Activated T-helper 2 cell treated with anti-CD3 and anti-CD28 coated beads, Interferon-gamma antibody, Interleukin-2, Interleukin-4, amounts not matched to agents 10 μg/mL and 5 μg/mL and 100 μg/mL, durations not matched to agents 14 hours and 24 hours and 36 hours (primary cell): ENCODE measurements at regions not wholly inside any gene's neighbourhood (a gene's known extent, or its start where the extent isn't known, plus 50 kb on each side); places are given as distances from the start of the nearest gene placed in this dataset.
"Not testable (repeated sequence)": the region's sequence is repeated elsewhere in the genome, so short reads cannot be mapped to it uniquely, and the experiment has no call there.

Experiments used
- DNase-seq: peaks from one replicate; pipeline ENCODE4 v3.0.0; 2021; ENCODE audit warnings: low spot score
- H3K27ac Mint-ChIP-seq: one replicate; pipeline ENCODE4 v1.8.0; 2021; ENCODE audit warnings: mixed read lengths
- H3K27me3 Mint-ChIP-seq: one replicate; pipeline ENCODE4 v1.8.0; 2021; ENCODE audit warnings: low read depth, mixed read lengths
- H3K36me3 Mint-ChIP-seq: one replicate; pipeline ENCODE4 v1.8.0; 2021; ENCODE audit warnings: low read depth, mixed read lengths
- H3K4me1 Mint-ChIP-seq: one replicate; pipeline ENCODE4 v1.8.0; 2021; ENCODE audit warnings: low read depth, mixed read lengths
- H3K4me3 Mint-ChIP-seq: one replicate; pipeline ENCODE4 v1.8.0; 2021; ENCODE audit warnings: low read depth, mild to moderate bottlenecking, moderate library complexity, mixed read lengths
- H3K9me3 Mint-ChIP-seq: one replicate; pipeline ENCODE4 v1.8.0; 2021; ENCODE audit warnings: mixed read lengths
- intact Hi-C: fragments of 100-400 bp; cut with micrococcal nuclease; formaldehyde crosslinking; loops from one replicate; pipeline ENCODE4 v1.15.1; 2023

GRCh38 chr9:109641372-109641659 is 138.7 kb upstream of the PALM2AKAP2 start:
- no peaks in the 10 kb centered on the region for H3K36me3 Mint-ChIP-seq
- DNase-seq, result no peak
- no peaks in the 10 kb centered on the region for H3K9me3 Mint-ChIP-seq
- H3K27ac Mint-ChIP-seq, result no peak overlapping the region
- peaks cover 48% of the 10 kb centered on the region for H3K27me3 Mint-ChIP-seq
- H3K4me1 Mint-ChIP-seq, result no peaks in the 10 kb centered on the region
- intact Hi-C loops, result no loop called here
- no peak overlapping the region for H3K4me3 Mint-ChIP-seq

GRCh38 chr9:109652112-109652511 is 127.9 kb upstream of the PALM2AKAP2 start:
- H3K36me3 Mint-ChIP-seq, result no peaks in the 10 kb centered on the region

GRCh38 chr9:109652971-109653370 is 127.0 kb upstream of the PALM2AKAP2 start:
- intact Hi-C loops, result no loop called here
- H3K27me3 Mint-ChIP-seq, result peaks cover 4% of the 10 kb centered on the region
- H3K36me3 Mint-ChIP-seq, result no peaks in the 10 kb centered on the region
- no peak overlapping the region for H3K4me3 Mint-ChIP-seq
- no peak for DNase-seq
- no peak overlapping the region for H3K27ac Mint-ChIP-seq
- no peaks in the 10 kb centered on the region for H3K9me3 Mint-ChIP-seq
- peaks cover 1% of the 10 kb centered on the region for H3K4me1 Mint-ChIP-seq

More at GRCh38 chr9:109652112-109652511, 127.9 kb upstream of the PALM2AKAP2 start:
- H3K4me1 Mint-ChIP-seq, result peaks cover 1% of the 10 kb centered on the region
- H3K27me3 Mint-ChIP-seq, result peaks cover 4% of the 10 kb centered on the region
- DNase-seq, result no peak
- no peaks in the 10 kb centered on the region for H3K9me3 Mint-ChIP-seq
- H3K4me3 Mint-ChIP-seq, result no peak overlapping the region
- no peak overlapping the region for H3K27ac Mint-ChIP-seq
- intact Hi-C loops, result no loop called here

- no peaks in the 10 kb centered on the region for H3K9me3 Mint-ChIP-seq
- peaks cover 4% of the 10 kb centered on the region for H3K27me3 Mint-ChIP-seq
- DNase-seq, result no peak
- H3K4me1 Mint-ChIP-seq, result peaks cover 1% of the 10 kb centered on the region
- H3K27ac Mint-ChIP-seq, result no peak overlapping the region
- no peaks in the 10 kb centered on the region for H3K36me3 Mint-ChIP-seq
- H3K4me3 Mint-ChIP-seq, result no peak overlapping the region
- intact Hi-C loops, result no loop called here
Measured at GRCh38 chr9:109653470-109653869, 126.5 kb upstream of the PALM2AKAP2 start.

- H3K4me3 Mint-ChIP-seq, DNase-seq, H3K9me3 Mint-ChIP-seq, intact Hi-C loops, H3K4me1 Mint-ChIP-seq, H3K36me3 Mint-ChIP-seq, H3K27me3 Mint-ChIP-seq, H3K27ac Mint-ChIP-seq: not testable (repeated sequence)
Measured at GRCh38 chr9:109663978-109664377, 116.0 kb upstream of the PALM2AKAP2 start.

- intact Hi-C loops, H3K27ac Mint-ChIP-seq, H3K27me3 Mint-ChIP-seq, H3K9me3 Mint-ChIP-seq, H3K36me3 Mint-ChIP-seq, H3K4me1 Mint-ChIP-seq, H3K4me3 Mint-ChIP-seq, DNase-seq: not testable (repeated sequence)
Measured at GRCh38 chr9:109665736-109666135, 114.3 kb upstream of the PALM2AKAP2 start.

- Mint-ChIP-seq H3K9me3 (no peaks in the 10 kb centered on the region), H3K4me1 (no peaks in the 10 kb centered on the region), H3K27ac (no peak overlapping the region), H3K4me3 (no peak overlapping the region), H3K27me3 (no peaks in the 10 kb centered on the region), H3K36me3 (no peaks in the 10 kb centered on the region)
- intact Hi-C loops, result no loop called here
- no peak for DNase-seq
Measured at GRCh38 chr9:109681301-109681700, 98.7 kb upstream of the PALM2AKAP2 start.

GRCh38 chr9:109682227-109682626 is 97.8 kb upstream of the PALM2AKAP2 start:
- Mint-ChIP-seq H3K4me1 (no peaks in the 10 kb centered on the region), H3K27ac (no peak overlapping the region), H3K27me3 (no peaks in the 10 kb centered on the region), H3K4me3 (no peak overlapping the region), H3K36me3 (no peaks in the 10 kb centered on the region), H3K9me3 (no peaks in the 10 kb centered on the region)
- no peak for DNase-seq
- intact Hi-C loops, result no loop called here

- H3K4me3 Mint-ChIP-seq, result no peak overlapping the region
- no peaks in the 10 kb centered on the region for H3K36me3 Mint-ChIP-seq
Measured at GRCh38 chr9:109683521-109683920, 96.5 kb upstream of the PALM2AKAP2 start.

GRCh38 chr9:109689701-109690100 is 90.3 kb upstream of the PALM2AKAP2 start:
- DNase-seq, result no peak
- H3K36me3 Mint-ChIP-seq, result no peaks in the 10 kb centered on the region
- H3K27me3 Mint-ChIP-seq, result peaks cover 1% of the 10 kb centered on the region
- no peak overlapping the region for H3K4me3 Mint-ChIP-seq
- H3K9me3 Mint-ChIP-seq, result no peaks in the 10 kb centered on the region
- intact Hi-C loops, result no loop called here
- no peak overlapping the region for H3K27ac Mint-ChIP-seq
- H3K4me1 Mint-ChIP-seq, result no peaks in the 10 kb centered on the region

More at GRCh38 chr9:109683521-109683920, 96.5 kb upstream of the PALM2AKAP2 start:
- DNase-seq, result no peak
- H3K9me3 Mint-ChIP-seq, result no peaks in the 10 kb centered on the region
- H3K27me3 Mint-ChIP-seq, result no peaks in the 10 kb centered on the region
- no peaks in the 10 kb centered on the region for H3K4me1 Mint-ChIP-seq
- H3K27ac Mint-ChIP-seq, result no peak overlapping the region
- intact Hi-C loops, result no loop called here

GRCh38 chr9:109699019-109699418 is 81.0 kb upstream of the PALM2AKAP2 start:
- Mint-ChIP-seq H3K27ac (no peak overlapping the region), H3K27me3 (no peaks in the 10 kb centered on the region), H3K4me1 (no peaks in the 10 kb centered on the region), H3K36me3 (no peaks in the 10 kb centered on the region), H3K4me3 (no peak overlapping the region), H3K9me3 (no peaks in the 10 kb centered on the region)
- no peak for DNase-seq
- intact Hi-C loops, result no loop called here

- Mint-ChIP-seq H3K27ac (no peak overlapping the region), H3K9me3 (no peaks in the 10 kb centered on the region), H3K27me3 (no peaks in the 10 kb centered on the region), H3K4me1 (no peaks in the 10 kb centered on the region), H3K36me3 (no peaks in the 10 kb centered on the region), H3K4me3 (no peak overlapping the region)
- DNase-seq, result no peak
- intact Hi-C loops, result no loop called here
Measured at GRCh38 chr9:109704546-109704945, 75.5 kb upstream of the PALM2AKAP2 start.

GRCh38 chr9:109705515-109705914 is 74.5 kb upstream of the PALM2AKAP2 start:
- Mint-ChIP-seq H3K27ac (no peak overlapping the region), H3K4me1 (no peaks in the 10 kb centered on the region), H3K27me3 (no peaks in the 10 kb centered on the region), H3K9me3 (no peaks in the 10 kb centered on the region), H3K4me3 (no peak overlapping the region), H3K36me3 (no peaks in the 10 kb centered on the region)
- DNase-seq, result no peak
- intact Hi-C loops, result no loop called here

- intact Hi-C loops, result no loop called here
- no peaks in the 10 kb centered on the region for H3K9me3 Mint-ChIP-seq
- DNase-seq, result no peak
- no peaks in the 10 kb centered on the region for H3K36me3 Mint-ChIP-seq
- no peak overlapping the region for H3K27ac Mint-ChIP-seq
- H3K27me3 Mint-ChIP-seq, result no peaks in the 10 kb centered on the region
- H3K4me1 Mint-ChIP-seq, result no peaks in the 10 kb centered on the region
- H3K4me3 Mint-ChIP-seq, result no peak overlapping the region
Measured at GRCh38 chr9:109707355-109707754, 72.6 kb upstream of the PALM2AKAP2 start.
